Endodermal cell (in vitro differentiated cells): ENCODE measurements at regions not wholly inside any gene's neighbourhood (a gene's known extent, or its start where the extent isn't known, plus 50 kb on each side); places are given as distances from the start of the nearest gene placed in this dataset.

ENCODE experiments used
- DNase-seq: peaks from one replicate; pipeline ENCODE4 v3.0.0-alpha.2; 2017
- H3K27ac ChIP-seq: 2 replicates; pipeline ENCODE4 v1.5.1; 2013; ENCODE audit warnings: mild to moderate bottlenecking, low read depth, low read length, moderate library complexity
- H3K27me3 ChIP-seq: 2 replicates; pipeline ENCODE4 v1.6.1; 2013; ENCODE audit warnings: mild to moderate bottlenecking, low read length, moderate library complexity; ENCODE audit not compliant: insufficient read depth, control insufficient read depth, poor library complexity, severe bottlenecking
- H3K36me3 ChIP-seq: 2 replicates; pipeline ENCODE4 v1.7.0; 2013; ENCODE audit warnings: mild to moderate bottlenecking, low read length, moderate library complexity; ENCODE audit not compliant: control insufficient read depth, insufficient read depth
- H3K4me1 ChIP-seq: one replicate; pipeline ENCODE4 v1.7.0; 2013; ENCODE audit warnings: low read length; ENCODE audit not compliant: control insufficient read depth, insufficient read depth
- H3K4me3 ChIP-seq: 2 replicates; pipeline ENCODE4 v1.5.1; 2013; ENCODE audit warnings: mild to moderate bottlenecking, low read length, moderate library complexity
- H3K9ac ChIP-seq: 2 replicates; pipeline ENCODE4 v1.6.1; 2013; ENCODE audit warnings: mild to moderate bottlenecking, low read length, moderate library complexity; ENCODE audit not compliant: poor library complexity, severe bottlenecking; ENCODE audit errors: extremely low read depth
- H3K9me3 ChIP-seq: 2 replicates; pipeline ENCODE4 v1.6.1; 2013; ENCODE audit warnings: mild to moderate bottlenecking, low read length, moderate library complexity; ENCODE audit not compliant: control insufficient read depth
- H3K27ac Mint-ChIP-seq: 2 replicates; pipeline ENCODE4 v1.8.0; 2020; ENCODE audit warnings: mixed read lengths
- H3K27me3 Mint-ChIP-seq: 2 replicates; pipeline ENCODE4 v1.8.0; 2021; ENCODE audit warnings: mild to moderate bottlenecking, mixed read lengths; ENCODE audit not compliant: insufficient read depth
- H3K36me3 Mint-ChIP-seq: 2 replicates; pipeline ENCODE4 v1.8.0; 2020; ENCODE audit warnings: low read depth, mixed read lengths
- H3K4me1 Mint-ChIP-seq: 2 replicates; pipeline ENCODE4 v1.8.0; 2020; ENCODE audit warnings: mixed read lengths
- H3K4me3 Mint-ChIP-seq: 2 replicates; pipeline ENCODE4 v1.8.0; 2020; ENCODE audit warnings: mild to moderate bottlenecking, moderate library complexity, mixed read lengths
- H3K9me3 Mint-ChIP-seq: 2 replicates; pipeline ENCODE4 v1.8.0; 2020; ENCODE audit warnings: mild to moderate bottlenecking, mixed read lengths
- CTCF ChIP-seq: fragments of 200-600 bp; sonication (generic); conservative IDR thresholded peaks from 2 replicates; pipeline ENCODE4 v1.5.0; 2021; ENCODE audit warnings: antibody characterized with exemption, mild to moderate bottlenecking
- WGBS, 2 experiments: methylation state at CpG; one replicate each; pipeline versions ENCODE4 v1.1.5 to v1.1.7; 2013; ENCODE audit warnings: missing lambda C conversion rate in 2 of 2, mixed read lengths in 1 of 2; ENCODE audit not compliant: insufficient coverage in 1 of 2, insufficient read length in 1 of 2; 5-methylcytosine and 5-hydroxymethylcytosine counted together

GRCh38 chr11:28671274-28671673 lies 563.1 kb downstream of the METTL15 start:
- H3K36me3 Mint-ChIP-seq = no peaks in the 10 kb centered on the region
- Histone ChIP-seq H3K9ac (no peak overlapping the region), H3K27me3 (no peaks in the 10 kb centered on the region), H3K36me3 (no peaks in the 10 kb centered on the region), H3K4me1 (no peaks in the 10 kb centered on the region), H3K27ac (no peak overlapping the region), H3K4me3 (no peak overlapping the region), H3K9me3 (no peaks in the 10 kb centered on the region)
- no peak for DNase-seq
- H3K4me3 Mint-ChIP-seq = no peak overlapping the region
- WGBS, 2 experiments = 92 to 100% methylated on average over 2 to 4 of the region's 4 CpGs
- H3K27ac Mint-ChIP-seq = no peak overlapping the region
- no peak for TF ChIP-seq CTCF
- no peaks in the 10 kb centered on the region for H3K9me3 Mint-ChIP-seq
- no peaks in the 10 kb centered on the region for H3K4me1 Mint-ChIP-seq
- H3K27me3 Mint-ChIP-seq = no peaks in the 10 kb centered on the region

- no peak for TF ChIP-seq CTCF
- Histone ChIP-seq H3K9ac (no peak overlapping the region), H3K27me3 (no peaks in the 10 kb centered on the region), H3K27ac (no peak overlapping the region), H3K4me3 (no peak overlapping the region), H3K36me3 (no peaks in the 10 kb centered on the region), H3K9me3 (peaks cover 7% of the 10 kb centered on the region), H3K4me1 (no peaks in the 10 kb centered on the region)
- Mint-ChIP-seq H3K4me1 (no peaks in the 10 kb centered on the region), H3K4me3 (no peak overlapping the region), H3K27ac (no peak overlapping the region), H3K36me3 (no peaks in the 10 kb centered on the region), H3K9me3 (peaks cover 2% of the 10 kb centered on the region), H3K27me3 (no peaks in the 10 kb centered on the region)
- DNase-seq = no peak
- 89 to 100% methylated on average over 3 to 6 of the region's 6 CpGs for WGBS, 2 experiments
Observed at GRCh38 chr11:28666632-28667031, 558.4 kb downstream of the METTL15 start.

GRCh38 chr11:28659716-28660348 lies 551.6 kb downstream of the METTL15 start:
- Mint-ChIP-seq H3K36me3 (no peaks in the 10 kb centered on the region), H3K4me1 (no peaks in the 10 kb centered on the region), H3K9me3 (peaks cover 2% of the 10 kb centered on the region), H3K4me3 (no peak overlapping the region), H3K27me3 (no peaks in the 10 kb centered on the region), H3K27ac (no peak overlapping the region)
- Histone ChIP-seq H3K27me3 (peaks cover 7% of the 10 kb centered on the region), H3K9me3 (peaks cover 7% of the 10 kb centered on the region), H3K9ac (no peak overlapping the region), H3K4me3 (no peak overlapping the region), H3K27ac (no peak overlapping the region), H3K36me3 (no peaks in the 10 kb centered on the region), H3K4me1 (no peaks in the 10 kb centered on the region)
- TF ChIP-seq CTCF = no peak
- 88% methylated on average over 1 of the region's 1 CpG; no CpG with 5 or more reads in 1 of the 2 experiments for WGBS, 2 experiments
- DNase-seq = no peak
